ENCODE measurements at regions not wholly inside any gene's neighbourhood (a gene's known extent, or its start where the extent isn't known, plus 50 kb on each side); places are given as distances from the start of the nearest gene placed in this dataset.

GRCh38 chr4:138698641-138699040 lies 316.9 kb upstream of the NOCT start:
- no peak overlapping the region for H3K4me3 ChIP-seq (ENCODE audit: low read depth, low read length)
- no peak for TF ChIP-seq CTCF (conservative IDR thresholded peaks at IDR 0.05; ENCODE audit: low read depth, low read length)
- no peak for DNase-seq (ENCODE audit: low read depth)

- TF ChIP-seq CTCF (conservative IDR thresholded peaks at IDR 0.05; ENCODE audit: low read depth, low read length): no peak
- DNase-seq (ENCODE audit: low read depth): no peak
- no peak overlapping the region for H3K4me3 ChIP-seq (ENCODE audit: low read depth, low read length)
These were observed 317.7 kb upstream of the NOCT start for GRCh38 chr4:138697851-138698250.

GRCh38 chr4:138696771-138697170 lies 318.8 kb upstream of the NOCT start:
- H3K4me3 ChIP-seq (ENCODE audit: low read depth, low read length): no peak overlapping the region
- DNase-seq (ENCODE audit: low read depth): no peak
- TF ChIP-seq CTCF (conservative IDR thresholded peaks at IDR 0.05; ENCODE audit: low read depth, low read length): no peak

GRCh38 chr4:138696058-138696457 lies 319.5 kb upstream of the NOCT start:
- no peak overlapping the region for H3K4me3 ChIP-seq (ENCODE audit: low read depth, low read length)
- DNase-seq (ENCODE audit: low read depth): no peak
- no peak for TF ChIP-seq CTCF (conservative IDR thresholded peaks at IDR 0.05; ENCODE audit: low read depth, low read length)

DNA sequence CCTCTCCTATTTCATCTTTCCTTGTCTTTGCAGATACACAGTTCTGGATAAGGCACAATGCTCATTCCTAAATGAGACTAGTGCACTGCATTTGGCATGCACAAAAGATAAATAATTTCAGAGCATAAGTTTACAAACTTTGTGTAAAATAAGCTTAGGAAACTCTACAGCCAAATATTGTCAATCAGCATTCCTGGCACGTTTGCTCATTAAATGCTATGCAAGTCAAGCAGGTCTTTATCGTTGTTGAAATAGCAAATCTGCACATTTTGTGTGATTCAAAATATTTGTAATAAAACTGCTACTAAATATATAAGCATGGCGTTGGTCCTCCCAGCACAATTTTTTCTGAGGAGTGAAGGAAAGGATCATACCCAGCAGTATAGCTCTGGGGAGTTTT lies 322.1 kb upstream of the NOCT start:
- DNase-seq (ENCODE audit: low read depth): no peak
- H3K4me3 ChIP-seq (ENCODE audit: low read depth, low read length): no peak overlapping the region
- TF ChIP-seq CTCF (conservative IDR thresholded peaks at IDR 0.05; ENCODE audit: low read depth, low read length): no peak

GRCh38 chr4:138692411-138692810 lies 323.2 kb upstream of the NOCT start:
- DNase-seq (ENCODE audit: low read depth): no peak
- no peak overlapping the region for H3K4me3 ChIP-seq (ENCODE audit: low read depth, low read length)
- no peak for TF ChIP-seq CTCF (conservative IDR thresholded peaks at IDR 0.05; ENCODE audit: low read depth, low read length)

- H3K4me3 ChIP-seq (ENCODE audit: low read depth, low read length): no peak overlapping the region
- no peak for TF ChIP-seq CTCF (conservative IDR thresholded peaks at IDR 0.05; ENCODE audit: low read depth, low read length)
- no peak for DNase-seq (ENCODE audit: low read depth)
These were observed 326.0 kb upstream of the NOCT start for GRCh38 chr4:138689593-138689992.

All from epithelial cell of proximal tubule (primary cell).